Astrocyte of the hippocampus (primary cell): ENCODE measurements at regions not wholly inside any gene's neighbourhood (a gene's known extent, or its start where the extent isn't known, plus 50 kb on each side); places are given as distances from the start of the nearest gene placed in this dataset.
"Not testable (repeated sequence)": the region's sequence is repeated elsewhere in the genome, so short reads cannot be mapped to it uniquely, and the experiment has no call there.

Source experiments
- DNase-seq: peaks from one replicate; pipeline ENCODE4 v3.0.0; 2011; ENCODE audit warnings: low read depth, low spot score

GRCh38 chrX:136975684-136976470 is 57.9 kb downstream of the GPR101 start:
- DNase-seq = no peak

- DNase-seq = no peak
Measured at GRCh38 chrX:136967966-136968365, 65.8 kb downstream of the GPR101 start.

GRCh38 chrX:136963973-136964372 is 69.8 kb downstream of the GPR101 start:
- no peak for DNase-seq

GRCh38 chrX:136961594-136962135 is 72.1 kb downstream of the GPR101 start:
- peak; percentile 8 for DNase-seq

GRCh38 chrX:136954930-136955329 is 74.4 kb upstream of the RBMX start:
- peak; percentile 39 for DNase-seq

GRCh38 chrX:136953867-136954787 is 73.6 kb upstream of the RBMX start:
- DNase-seq = peak; percentile 75

GRCh38 chrX:136950211-136950610 is 69.7 kb upstream of the RBMX start:
- no peak for DNase-seq

GRCh38 chrX:136941396-136942337 is 61.1 kb upstream of the RBMX start:
- DNase-seq = no peak

GRCh38 chrX:136936183-136936549 is 55.6 kb upstream of the RBMX start:
- DNase-seq = no peak

GRCh38 chrX:136935533-136936182 is 55.1 kb upstream of the RBMX start:
- not testable (repeated sequence) for DNase-seq

- DNase-seq = not testable (repeated sequence)
Measured at GRCh38 chrX:136934652-136935051, 54.1 kb upstream of the RBMX start.

- peak; percentile 5 for DNase-seq
Measured at GRCh38 chrX:136933611-136934145, 53.2 kb upstream of the RBMX start.

- no peak for DNase-seq
Measured at GRCh38 chrX:136931661-136932060, 51.1 kb upstream of the RBMX start.
